Sigmoid colon (tissue), 6 donors: ENCODE measurements at regions not wholly inside any gene's neighbourhood (a gene's known extent, or its start where the extent isn't known, plus 50 kb on each side); places are given as distances from the start of the nearest gene placed in this dataset.

Source experiments
- DNase-seq: peaks from one replicate; pipeline ENCODE4 v3.0.0-alpha.2; 2019
- H3K27ac ChIP-seq, 4 donors: fragments of 200-600 bp; sonication (generic); one replicate each; pipeline ENCODE4 v1.5.1; 2016 to 2019; ENCODE audit warnings: mild to moderate bottlenecking in 1 of 4
- H3K27me3 ChIP-seq, 3 donors: fragments of 200-600 bp; sonication (generic); one replicate each; pipeline ENCODE4 v1.5.1; 2019; ENCODE audit warnings: mild to moderate bottlenecking in 1 of 3
- H3K36me3 ChIP-seq, 4 donors: fragments of 200-600 bp; sonication (generic); one replicate each; pipeline ENCODE4 v1.5.1; 2016 to 2019
- H3K4me1 ChIP-seq, 4 donors: fragments of 200-600 bp; sonication (generic); one replicate each; pipeline ENCODE4 v1.5.1; 2017 to 2019
- H3K4me3 ChIP-seq, 4 donors: fragments of 200-600 bp; sonication (generic); one replicate each; pipeline ENCODE4 v1.5.1; 2017 to 2019; ENCODE audit warnings: mild to moderate bottlenecking in 2 of 4, moderate library complexity in 1 of 4
- H3K9me3 ChIP-seq, 4 donors: fragments of 200-600 bp in 3 of 4; sonication (generic) in 3 of 4; one replicate each; pipeline versions ENCODE4 v1.5.1 to v1.6.1; 2013 to 2019
- EP300 ChIP-seq, 4 donors: sonication (generic); formaldehyde crosslinking; IDR thresholded peaks; one replicate each; pipeline ENCODE4 v1.6.1; 2017; ENCODE audit warnings: antibody characterized with exemption in 4 of 4
- POLR2A ChIP-seq, 2 donors: fragments of 450-650 bp; IDR thresholded peaks; one replicate each; pipeline ENCODE4 v1.6.1; 2016; ENCODE audit warnings: antibody characterized with exemption in 2 of 2, mild to moderate bottlenecking in 2 of 2, moderate library complexity in 2 of 2
- POLR2AphosphoS5 ChIP-seq, 4 donors: sonication (generic); formaldehyde crosslinking; IDR thresholded peaks; one replicate each; pipeline ENCODE4 v1.6.1; 2017; ENCODE audit warnings: antibody characterized with exemption in 4 of 4
- WGBS, 2 donors: extraction: QIAGEN DNeasy Blood & Tissue Kit; methylation state at CpG; one replicate each; pipeline ENCODE4 v1.1.7; 2013; 5-methylcytosine and 5-hydroxymethylcytosine counted together
- intact Hi-C: fragments of 100-400 bp; cut with DNase I; formaldehyde crosslinking; loops from one replicate; pipeline ENCODE4 v1.15.1; 2023
- TF ChIP-seq, protein P1 (sequence below), 4 experiments: fragments of 450-650 bp in 3 of 4; fragments of 200-600 bp in 1 of 4; IDR thresholded peaks; one replicate each; pipeline ENCODE4 v1.5.1; 2016 to 2019; ENCODE audit warnings: antibody characterized with exemption in 4 of 4, mild to moderate bottlenecking in 3 of 4, moderate library complexity in 2 of 4
- donor health status: healthy with polysubstance abuse.
- donor health status: healthy.

DNA sequence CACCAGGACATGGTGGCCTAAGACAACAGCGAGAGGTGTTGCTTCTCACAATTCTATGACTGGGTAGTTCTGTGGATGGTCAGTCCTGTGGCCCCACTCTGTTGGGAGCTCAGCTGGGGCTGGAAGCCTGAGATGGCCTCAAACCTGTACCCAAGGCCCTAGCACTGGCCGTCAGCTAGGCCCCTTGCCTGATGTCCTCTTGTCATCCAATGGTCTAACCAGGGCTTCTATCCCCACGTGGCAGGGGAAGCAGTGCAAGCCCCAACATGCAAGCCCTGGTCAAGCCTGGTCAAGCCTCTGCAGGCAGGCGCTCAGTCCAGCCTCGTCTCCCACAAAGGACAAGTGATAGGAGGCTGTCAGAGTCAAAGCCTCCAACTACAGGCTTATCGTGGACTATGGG, 196.5 kb upstream of the CST7 start:
- H3K4me3 ChIP-seq = no peak overlapping the region
- intact Hi-C loops = no loop called here
- H3K27me3 ChIP-seq = no peaks in the 10 kb centered on the region
- H3K4me1 ChIP-seq = no peaks in the 10 kb centered on the region
- H3K27ac ChIP-seq = no peak overlapping the region
- H3K36me3 ChIP-seq = no peaks in the 10 kb centered on the region
- 85 to 93% methylated on average over 6 of the region's 6 CpGs for WGBS, 2 donors
- no peaks in the 10 kb centered on the region for H3K9me3 ChIP-seq
- TF ChIP-seq EP300 (IDR thresholded peaks at IDR 0.05) (no peak), POLR2A (IDR thresholded peaks at IDR 0.05) (no peak), POLR2AphosphoS5 (IDR thresholded peaks at IDR 0.05) (no peak)
- TF ChIP-seq, protein P1, sequence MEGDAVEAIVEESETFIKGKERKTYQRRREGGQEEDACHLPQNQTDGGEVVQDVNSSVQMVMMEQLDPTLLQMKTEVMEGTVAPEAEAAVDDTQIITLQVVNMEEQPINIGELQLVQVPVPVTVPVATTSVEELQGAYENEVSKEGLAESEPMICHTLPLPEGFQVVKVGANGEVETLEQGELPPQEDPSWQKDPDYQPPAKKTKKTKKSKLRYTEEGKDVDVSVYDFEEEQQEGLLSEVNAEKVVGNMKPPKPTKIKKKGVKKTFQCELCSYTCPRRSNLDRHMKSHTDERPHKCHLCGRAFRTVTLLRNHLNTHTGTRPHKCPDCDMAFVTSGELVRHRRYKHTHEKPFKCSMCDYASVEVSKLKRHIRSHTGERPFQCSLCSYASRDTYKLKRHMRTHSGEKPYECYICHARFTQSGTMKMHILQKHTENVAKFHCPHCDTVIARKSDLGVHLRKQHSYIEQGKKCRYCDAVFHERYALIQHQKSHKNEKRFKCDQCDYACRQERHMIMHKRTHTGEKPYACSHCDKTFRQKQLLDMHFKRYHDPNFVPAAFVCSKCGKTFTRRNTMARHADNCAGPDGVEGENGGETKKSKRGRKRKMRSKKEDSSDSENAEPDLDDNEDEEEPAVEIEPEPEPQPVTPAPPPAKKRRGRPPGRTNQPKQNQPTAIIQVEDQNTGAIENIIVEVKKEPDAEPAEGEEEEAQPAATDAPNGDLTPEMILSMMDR (IDR thresholded peaks at IDR 0.05) = no peak
- DNase-seq = no peak

DNA sequence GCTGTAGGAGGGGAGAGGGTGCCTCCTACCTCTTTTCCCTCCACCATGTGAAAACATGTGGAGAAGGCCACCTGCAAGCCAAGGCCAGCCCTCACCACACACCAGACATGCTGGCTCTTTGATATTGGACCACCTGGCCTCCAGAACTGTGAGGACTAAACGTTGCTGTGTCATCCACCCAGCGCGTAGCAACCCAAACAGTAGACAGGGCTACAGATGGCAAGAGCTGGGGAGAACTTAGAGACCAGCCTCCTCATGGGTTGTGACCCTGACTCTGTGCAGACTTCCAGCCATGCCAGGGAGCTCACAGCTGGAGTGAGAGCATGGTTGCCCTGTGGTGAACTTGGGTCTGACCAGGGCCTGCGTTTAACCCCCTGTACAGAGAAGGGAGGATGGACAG, 195.9 kb upstream of the CST7 start:
- H3K4me3 ChIP-seq = no peak overlapping the region
- no peaks in the 10 kb centered on the region for H3K4me1 ChIP-seq
- DNase-seq = no peak
- 79 to 86% methylated on average over 4 of the region's 4 CpGs for WGBS, 2 donors
- TF ChIP-seq, protein P1 (IDR thresholded peaks at IDR 0.05) = no peak
- TF ChIP-seq EP300 (IDR thresholded peaks at IDR 0.05) = no peak
- no peak for TF ChIP-seq POLR2A (IDR thresholded peaks at IDR 0.05)
- no peak for TF ChIP-seq POLR2AphosphoS5 (IDR thresholded peaks at IDR 0.05)
- H3K36me3 ChIP-seq = no peaks in the 10 kb centered on the region
- no peaks in the 10 kb centered on the region for H3K27me3 ChIP-seq
- intact Hi-C loops = no loop called here
- H3K27ac ChIP-seq = no peak overlapping the region
- H3K9me3 ChIP-seq = no peaks in the 10 kb centered on the region

DNA sequence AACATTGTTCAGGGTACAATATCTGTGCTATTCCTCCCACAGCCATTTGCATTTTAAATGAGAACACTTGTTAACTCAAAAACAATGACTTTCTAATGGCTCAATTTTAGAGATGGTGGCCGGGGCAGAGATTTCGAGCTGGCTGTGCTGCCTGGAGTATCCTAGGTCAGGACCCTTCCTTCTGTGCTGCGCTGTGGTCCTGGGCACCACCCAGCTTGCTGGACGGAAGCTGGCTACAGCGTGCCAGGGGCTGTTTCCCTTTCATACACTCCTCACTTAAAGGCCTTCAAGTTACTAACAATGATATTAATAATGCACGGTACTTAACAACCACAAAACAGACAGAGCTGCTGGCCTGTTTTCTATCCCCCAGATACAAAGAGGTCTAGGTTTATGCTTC, 194.4 kb upstream of the CST7 start:
- Histone ChIP-seq H3K27me3 (no peaks in the 10 kb centered on the region), H3K27ac (no peak overlapping the region), H3K36me3 (no peaks in the 10 kb centered on the region), H3K9me3 (no peaks in the 10 kb centered on the region), H3K4me3 (no peak overlapping the region), H3K4me1 (no peaks in the 10 kb centered on the region)
- no peak for DNase-seq
- WGBS, 2 donors = 79 to 93% methylated on average over 6 of the region's 6 CpGs
- intact Hi-C loops = no loop called here
- TF ChIP-seq, protein P1 (IDR thresholded peaks at IDR 0.05) = no peak
- TF ChIP-seq POLR2AphosphoS5 (IDR thresholded peaks at IDR 0.05) = no peak
- TF ChIP-seq POLR2A (IDR thresholded peaks at IDR 0.05) = no peak
- no peak for TF ChIP-seq EP300 (IDR thresholded peaks at IDR 0.05)

DNA sequence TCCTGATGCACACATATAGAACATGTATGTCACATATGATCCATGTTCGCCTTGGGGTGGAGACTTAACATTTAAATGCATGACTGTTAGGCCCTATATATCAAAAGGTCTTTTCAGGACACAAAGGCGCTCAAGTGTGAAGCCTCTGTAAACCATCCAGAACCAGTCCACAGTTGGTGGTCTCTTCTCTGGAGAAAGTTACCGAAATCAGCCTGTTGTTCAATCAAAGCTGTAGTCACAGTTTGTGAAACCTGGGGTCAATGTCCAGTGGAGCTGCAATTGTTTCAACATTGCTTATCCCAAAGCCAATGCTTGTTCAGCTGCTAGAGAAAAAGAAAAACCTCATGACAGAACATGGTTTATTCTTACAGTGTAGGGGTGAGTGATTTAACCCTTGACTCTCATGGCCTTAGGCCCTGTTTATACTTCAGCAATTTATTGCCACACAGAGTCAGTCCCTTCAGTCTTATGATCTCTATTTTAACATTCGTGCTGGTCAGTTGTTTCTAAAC, 193.6 kb upstream of the CST7 start:
- DNase-seq = no peak
- Histone ChIP-seq H3K27me3 (no peaks in the 10 kb centered on the region), H3K4me1 (no peaks in the 10 kb centered on the region), H3K27ac (no peak overlapping the region), H3K4me3 (no peak overlapping the region), H3K9me3 (peaks cover 0 to 4% (median 2%) of the 10 kb centered on the region in 4 donors), H3K36me3 (no peaks in the 10 kb centered on the region)
- WGBS, 2 donors = 58 to 66% methylated on average over 4 of the region's 4 CpGs
- no peak for TF ChIP-seq POLR2AphosphoS5 (IDR thresholded peaks at IDR 0.05)
- intact Hi-C loops = no loop called here

DNA sequence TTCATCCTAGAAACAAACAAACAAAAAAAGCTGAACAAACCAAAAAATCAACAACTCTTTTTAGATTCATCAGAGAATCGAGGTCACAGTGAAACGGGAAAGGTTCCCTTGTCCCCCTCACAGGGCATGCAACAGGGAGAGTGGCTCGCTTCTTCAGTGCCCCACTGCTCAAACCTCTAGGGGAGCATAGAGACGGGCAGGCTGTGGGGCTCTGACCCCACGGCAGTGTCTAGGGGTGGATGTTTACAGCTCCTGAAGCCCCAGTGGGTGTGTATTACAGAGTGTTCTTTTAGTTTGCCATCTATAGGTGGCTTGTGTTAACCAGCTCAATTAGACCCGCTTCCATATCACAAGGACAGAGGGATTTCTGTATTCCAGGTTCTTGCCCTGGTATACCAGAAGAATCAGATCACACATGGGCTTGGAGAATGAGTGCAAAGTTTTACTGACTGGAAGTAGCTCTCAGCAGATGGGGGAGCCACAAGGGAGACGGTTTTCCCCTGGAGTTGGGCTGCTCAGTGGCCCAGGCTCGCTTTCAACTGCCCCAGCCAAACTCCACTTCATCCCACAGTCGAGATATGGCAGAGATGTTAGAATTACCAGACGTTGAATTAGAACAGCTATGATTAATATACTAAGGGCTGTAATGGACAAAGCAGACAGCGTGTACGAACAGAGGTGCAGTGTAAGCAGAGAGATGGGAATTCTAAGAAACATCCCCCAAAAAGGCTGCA, 192.6 kb upstream of the CST7 start:
- 73 to 76% methylated on average over 12 of the region's 12 CpGs for WGBS, 2 donors
- intact Hi-C loops = no loop called here
- no peaks in the 10 kb centered on the region for H3K36me3 ChIP-seq
- no peak overlapping the region for H3K4me3 ChIP-seq
- H3K9me3 ChIP-seq = peaks cover 0 to 7% (median 2%) of the 10 kb centered on the region in 4 donors
- no peaks in the 10 kb centered on the region for H3K27me3 ChIP-seq
- no peaks in the 10 kb centered on the region for H3K4me1 ChIP-seq
- no peak for DNase-seq
- no peak for TF ChIP-seq POLR2A (IDR thresholded peaks at IDR 0.05)
- TF ChIP-seq EP300 (IDR thresholded peaks at IDR 0.05) = no peak
- TF ChIP-seq POLR2AphosphoS5 (IDR thresholded peaks at IDR 0.05) = no peak
- TF ChIP-seq, protein P1 (IDR thresholded peaks at IDR 0.05) = no peak
- no peak overlapping the region for H3K27ac ChIP-seq
